ENCODE measurements at regions not wholly inside any gene's neighbourhood (a gene's known extent, or its start where the extent isn't known, plus 50 kb on each side); places are given as distances from the start of the nearest gene placed in this dataset.

DNA sequence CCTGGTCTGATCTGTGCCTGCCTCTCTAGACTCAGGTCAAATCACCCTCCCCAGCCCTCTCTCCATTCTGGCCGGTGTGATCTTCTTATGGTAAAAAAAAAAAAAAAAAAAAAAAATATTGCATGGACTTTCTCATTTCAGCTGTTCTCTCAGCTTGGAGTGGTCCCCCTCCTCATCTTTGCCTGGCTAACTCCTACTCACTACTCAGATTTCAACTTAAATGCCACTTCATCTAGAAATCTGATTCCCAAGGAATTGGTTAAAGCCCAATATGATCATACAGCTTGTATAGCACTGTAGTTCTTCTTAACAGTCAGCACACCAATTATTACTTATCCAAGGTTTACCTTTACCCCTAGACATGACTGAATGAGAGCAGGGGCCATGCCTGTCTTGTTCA, 105.9 kb upstream of the CARMIL1 start:
- no peak for TF ChIP-seq POLR2AphosphoS5 (IDR thresholded peaks at IDR 0.05)
- TF ChIP-seq, protein P1, sequence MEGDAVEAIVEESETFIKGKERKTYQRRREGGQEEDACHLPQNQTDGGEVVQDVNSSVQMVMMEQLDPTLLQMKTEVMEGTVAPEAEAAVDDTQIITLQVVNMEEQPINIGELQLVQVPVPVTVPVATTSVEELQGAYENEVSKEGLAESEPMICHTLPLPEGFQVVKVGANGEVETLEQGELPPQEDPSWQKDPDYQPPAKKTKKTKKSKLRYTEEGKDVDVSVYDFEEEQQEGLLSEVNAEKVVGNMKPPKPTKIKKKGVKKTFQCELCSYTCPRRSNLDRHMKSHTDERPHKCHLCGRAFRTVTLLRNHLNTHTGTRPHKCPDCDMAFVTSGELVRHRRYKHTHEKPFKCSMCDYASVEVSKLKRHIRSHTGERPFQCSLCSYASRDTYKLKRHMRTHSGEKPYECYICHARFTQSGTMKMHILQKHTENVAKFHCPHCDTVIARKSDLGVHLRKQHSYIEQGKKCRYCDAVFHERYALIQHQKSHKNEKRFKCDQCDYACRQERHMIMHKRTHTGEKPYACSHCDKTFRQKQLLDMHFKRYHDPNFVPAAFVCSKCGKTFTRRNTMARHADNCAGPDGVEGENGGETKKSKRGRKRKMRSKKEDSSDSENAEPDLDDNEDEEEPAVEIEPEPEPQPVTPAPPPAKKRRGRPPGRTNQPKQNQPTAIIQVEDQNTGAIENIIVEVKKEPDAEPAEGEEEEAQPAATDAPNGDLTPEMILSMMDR (IDR thresholded peaks at IDR 0.05), result no peak
